HCT116 (cell line): ENCODE measurements at regions not wholly inside any gene's neighbourhood (a gene's known extent, or its start where the extent isn't known, plus 50 kb on each side); places are given as distances from the start of the nearest gene placed in this dataset.

Experiments
- ATAC-seq: fragments of 200-7000 bp; cut with Tn5 transposase; 2 replicates; pipeline ENCODE4 v1.9.1; 2020; ENCODE audit warnings: mild to moderate bottlenecking, moderate library complexity
- BruUV-seq: library from RNA; stranded (reverse); fragments of 400-500 nt; replicated peaks from 2 replicates; lab custom pipeline; 2021; lab: Mats Ljungman, UMichigan
- CTCF ChIA-PET: fragments of 300-600 bp; sonication (Branson Sonifier 250); formaldehyde crosslinking; loops from one replicate; lab custom pipeline; 2021; ENCODE audit warnings: antibody characterized with exemption; lab: Charles Lee
- POLR2A ChIA-PET: fragments of 300-600, 350-600 bp; sonication (Branson Sonifier 250); formaldehyde crosslinking; loops from one replicate; lab custom pipeline; 2021; ENCODE audit warnings: antibody characterized with exemption; lab: Charles Lee
- RAD21 ChIA-PET, 2 experiments: fragments of 300-600 bp; sonication (Branson Sonifier 250); formaldehyde crosslinking; loops; one replicate each; lab custom pipeline; 2023; ENCODE audit warnings: low total read pairs in 2 of 2; ENCODE audit not compliant: uncharacterized antibody in 2 of 2, unreplicated experiment in 2 of 2, low non-redundant PET in 1 of 2; lab: Charles Lee
- DNase-seq: peaks from one replicate; pipeline ENCODE4 v3.0.0-alpha.2; 2010; ENCODE audit warnings: low read depth, low spot score
- H2AFZ ChIP-seq: fragments of 200-600 bp; shearing (Covaris generic), sonication (generic); 2 replicates; pipeline ENCODE4 v1.6.1; 2017; ENCODE audit warnings: low read depth, mixed run types, mixed read lengths, antibody characterized with exemption, low read length; ENCODE audit not compliant: poor library complexity, severe bottlenecking
- H3K27ac ChIP-seq: 2 replicates; pipeline ENCODE4 v1.5.1; 2012; ENCODE audit warnings: low read depth, low read length
- H3K27me3 ChIP-seq: fragments of 200-600 bp; sonication (generic); 2 replicates; pipeline ENCODE4 v1.6.1; 2016; ENCODE audit warnings: mixed run types, low read length, mixed read lengths; ENCODE audit not compliant: insufficient read depth
- H3K36me3 ChIP-seq, 2 experiments: fragments of 200-500 bp in 1 of 2; fragments of 200-600 bp in 1 of 2; sonication (Bioruptor generic) in 1 of 2; sonication (generic) in 1 of 2; 2 replicates each; pipeline versions ENCODE4 v1.5.1 to v1.6.1; 2014 to 2016; ENCODE audit warnings: low read length in 2 of 2, inconsistent platforms in 1 of 2, mixed read lengths in 1 of 2, mixed run types in 1 of 2; ENCODE audit not compliant: insufficient read depth in 2 of 2, control insufficient read depth in 1 of 2
- H3K4me1 ChIP-seq, 2 experiments: fragments of 200-600 bp in 1 of 2; sonication (generic) in 1 of 2; 2 replicates each; pipeline versions ENCODE4 v1.5.1 to v1.6.1; 2012 to 2017; ENCODE audit warnings: low read length in 2 of 2, inconsistent platforms in 1 of 2, mild to moderate bottlenecking in 1 of 2, mixed read lengths in 1 of 2, mixed run types in 1 of 2, moderate library complexity in 1 of 2; ENCODE audit not compliant: insufficient read depth in 2 of 2, control insufficient read depth in 1 of 2
- H3K4me2 ChIP-seq: fragments of 200-600 bp; sonication (generic); 2 replicates; pipeline ENCODE4 v1.6.1; 2017; ENCODE audit warnings: mixed run types, low read length, mixed read lengths
- H3K4me3 ChIP-seq, 2 experiments: fragments of 200-600 bp in 1 of 2; sonication (generic) in 1 of 2; replicated peaks in 1 of 2; 2 replicates each; pipeline ENCODE4 v1.5.1; 2011 to 2016; ENCODE audit warnings: low read length in 2 of 2, control low read depth in 1 of 2, low read depth in 1 of 2, mild to moderate bottlenecking in 1 of 2, mixed read lengths in 1 of 2, mixed run types in 1 of 2
- H3K79me2 ChIP-seq: fragments of 200-600 bp; sonication (generic); 2 replicates; pipeline ENCODE4 v1.6.1; 2017; ENCODE audit warnings: mild to moderate bottlenecking, mixed run types, low read length, moderate library complexity, mixed read lengths; ENCODE audit not compliant: insufficient read depth
- H3K9ac ChIP-seq: fragments of 200-600 bp; sonication (generic); 2 replicates; pipeline ENCODE4 v1.6.1; 2016; ENCODE audit warnings: low read length, mixed read lengths
- H3K9me2 ChIP-seq: fragments of 200-600 bp; sonication (generic), shearing (Covaris generic); 2 replicates; pipeline ENCODE4 v1.6.1; 2017; ENCODE audit warnings: mixed run types, mild to moderate bottlenecking, moderate library complexity; ENCODE audit not compliant: insufficient read depth
- H3K9me3 ChIP-seq, 2 experiments: fragments of 200-500 bp in 1 of 2; fragments of 200-600 bp in 1 of 2; sonication (Bioruptor generic) in 1 of 2; sonication (generic) in 1 of 2; 2 replicates each; pipeline ENCODE4 v1.6.1; 2014 to 2017; ENCODE audit warnings: low read length in 2 of 2, mixed read lengths in 2 of 2, inconsistent platforms in 1 of 2, low read depth in 1 of 2, mild to moderate bottlenecking in 1 of 2, mixed run types in 1 of 2, moderate library complexity in 1 of 2; ENCODE audit not compliant: control insufficient read depth in 1 of 2, insufficient read depth in 1 of 2
- H4K20me1 ChIP-seq: fragments of 200-600 bp; sonication (generic), shearing (Covaris generic); 2 replicates; pipeline ENCODE4 v1.6.1; 2017; ENCODE audit warnings: mixed run types, mild to moderate bottlenecking, moderate library complexity; ENCODE audit not compliant: insufficient read depth
- CBX3 ChIP-seq: IDR thresholded peaks from 2 replicates; pipeline ENCODE4 v1.6.1; 2012; ENCODE audit warnings: low read depth
- CEBPB ChIP-seq: IDR thresholded peaks from 2 replicates; pipeline ENCODE4 v1.6.1; 2012; ENCODE audit warnings: low read depth
- EGR1 ChIP-seq: IDR thresholded peaks from 2 replicates; pipeline ENCODE4 v1.6.1; 2012; ENCODE audit warnings: low read depth
- ELF1 ChIP-seq: IDR thresholded peaks from 2 replicates; pipeline ENCODE4 v1.6.1; 2012; ENCODE audit warnings: low read depth, borderline replicate concordance
- EZH2 ChIP-seq: fragments of 200-600 bp; sonication (generic); IDR thresholded peaks from 2 replicates; pipeline ENCODE4 v1.6.1; 2017; ENCODE audit warnings: antibody characterized with exemption, mixed run types
- EZH2phosphoT487 ChIP-seq: fragments of 200-600 bp; IDR thresholded peaks from 2 replicates; pipeline ENCODE4 v1.6.1; 2018; ENCODE audit warnings: antibody characterized with exemption, borderline replicate concordance
- FOSL1 ChIP-seq: IDR thresholded peaks from 2 replicates; pipeline ENCODE4 v1.6.1; 2012; ENCODE audit warnings: low read depth
- JUND ChIP-seq: IDR thresholded peaks from 2 replicates; pipeline ENCODE4 v1.6.1; 2012
- POLR2A ChIP-seq: IDR thresholded peaks from 2 replicates; pipeline ENCODE4 v1.7.0; 2011; ENCODE audit warnings: borderline replicate concordance; ENCODE audit not compliant: insufficient read depth, insufficient read length; ENCODE audit errors: extremely low read depth
- POLR2AphosphoS5 ChIP-seq: IDR thresholded peaks from 2 replicates; pipeline ENCODE4 v1.6.1; 2011; ENCODE audit warnings: mild to moderate bottlenecking, low read depth, low read length, moderate library complexity
- RAD21 ChIP-seq: IDR thresholded peaks from 2 replicates; pipeline ENCODE4 v1.6.1; 2012; ENCODE audit warnings: low read depth, mild to moderate bottlenecking
- SP1 ChIP-seq: IDR thresholded peaks from 2 replicates; pipeline ENCODE4 v1.6.1; 2012; ENCODE audit warnings: low read depth
- SRF ChIP-seq: IDR thresholded peaks from 2 replicates; pipeline ENCODE4 v1.6.1; 2012; ENCODE audit warnings: low read depth
- YY1 ChIP-seq: IDR thresholded peaks from 2 replicates; pipeline ENCODE4 v1.6.1; 2011; ENCODE audit warnings: low read length, low read depth, moderate library complexity, mild to moderate bottlenecking; ENCODE audit not compliant: insufficient replicate concordance; ENCODE audit errors: extremely low read depth
- ZNF274 ChIP-seq: fragments of 200-500 bp; sonication (Bioruptor generic); IDR thresholded peaks from 2 replicates; pipeline ENCODE4 v1.6.1; 2014; ENCODE audit warnings: mild to moderate bottlenecking, low read depth, low read length, inconsistent platforms
- intact Hi-C: fragments of 100-400 bp; cut with micrococcal nuclease; formaldehyde crosslinking; loops from 2 replicates; pipeline ENCODE4 v1.10.0; 2022
- TF ChIP-seq, protein P1 (sequence below): IDR thresholded peaks from 2 replicates; pipeline ENCODE4 v1.6.1; 2012
- TF ChIP-seq, protein P2 (sequence below): IDR thresholded peaks from 2 replicates; pipeline ENCODE4 v1.6.1; 2012; ENCODE audit warnings: low read depth
- TF ChIP-seq, protein P3 (sequence below): IDR thresholded peaks from 2 replicates; pipeline ENCODE4 v1.6.1; 2012
- TF ChIP-seq, protein P4 (sequence below): IDR thresholded peaks from 2 replicates; pipeline ENCODE4 v1.6.1; 2011; ENCODE audit warnings: mild to moderate bottlenecking, low read length, moderate library complexity; ENCODE audit not compliant: insufficient replicate concordance; ENCODE audit errors: extremely low read depth

GRCh38 chr1:47644212-47644573 is 206.3 kb downstream of the FOXD2 start:
- DNase-seq (no peak), ATAC-seq (no peak)
- Histone ChIP-seq H3K9ac (no peak overlapping the region), H2AFZ (no peak overlapping the region), H3K79me2 (no peaks in the 10 kb centered on the region), H3K36me3 (no peaks in the 10 kb centered on the region), H4K20me1 (no peaks in the 10 kb centered on the region), H3K27me3 (peaks cover 5% of the 10 kb centered on the region; the same call in 1 of the 2 replicates), H3K9me2 (no peaks in the 10 kb centered on the region), H3K9me3 (no peaks in the 10 kb centered on the region), H3K27ac (no peak overlapping the region), H3K4me3 (no peak overlapping the region)
- ChIA-PET RAD21 (no interaction called here), POLR2A (no interaction called here), CTCF (no interaction called here)
- intact Hi-C loops: no loop called here
- no TSS peak for BruUV-seq
- TF ChIP-seq, protein P1, sequence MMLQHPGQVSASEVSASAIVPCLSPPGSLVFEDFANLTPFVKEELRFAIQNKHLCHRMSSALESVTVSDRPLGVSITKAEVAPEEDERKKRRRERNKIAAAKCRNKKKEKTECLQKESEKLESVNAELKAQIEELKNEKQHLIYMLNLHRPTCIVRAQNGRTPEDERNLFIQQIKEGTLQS: no peak
- TF ChIP-seq, protein P2, sequence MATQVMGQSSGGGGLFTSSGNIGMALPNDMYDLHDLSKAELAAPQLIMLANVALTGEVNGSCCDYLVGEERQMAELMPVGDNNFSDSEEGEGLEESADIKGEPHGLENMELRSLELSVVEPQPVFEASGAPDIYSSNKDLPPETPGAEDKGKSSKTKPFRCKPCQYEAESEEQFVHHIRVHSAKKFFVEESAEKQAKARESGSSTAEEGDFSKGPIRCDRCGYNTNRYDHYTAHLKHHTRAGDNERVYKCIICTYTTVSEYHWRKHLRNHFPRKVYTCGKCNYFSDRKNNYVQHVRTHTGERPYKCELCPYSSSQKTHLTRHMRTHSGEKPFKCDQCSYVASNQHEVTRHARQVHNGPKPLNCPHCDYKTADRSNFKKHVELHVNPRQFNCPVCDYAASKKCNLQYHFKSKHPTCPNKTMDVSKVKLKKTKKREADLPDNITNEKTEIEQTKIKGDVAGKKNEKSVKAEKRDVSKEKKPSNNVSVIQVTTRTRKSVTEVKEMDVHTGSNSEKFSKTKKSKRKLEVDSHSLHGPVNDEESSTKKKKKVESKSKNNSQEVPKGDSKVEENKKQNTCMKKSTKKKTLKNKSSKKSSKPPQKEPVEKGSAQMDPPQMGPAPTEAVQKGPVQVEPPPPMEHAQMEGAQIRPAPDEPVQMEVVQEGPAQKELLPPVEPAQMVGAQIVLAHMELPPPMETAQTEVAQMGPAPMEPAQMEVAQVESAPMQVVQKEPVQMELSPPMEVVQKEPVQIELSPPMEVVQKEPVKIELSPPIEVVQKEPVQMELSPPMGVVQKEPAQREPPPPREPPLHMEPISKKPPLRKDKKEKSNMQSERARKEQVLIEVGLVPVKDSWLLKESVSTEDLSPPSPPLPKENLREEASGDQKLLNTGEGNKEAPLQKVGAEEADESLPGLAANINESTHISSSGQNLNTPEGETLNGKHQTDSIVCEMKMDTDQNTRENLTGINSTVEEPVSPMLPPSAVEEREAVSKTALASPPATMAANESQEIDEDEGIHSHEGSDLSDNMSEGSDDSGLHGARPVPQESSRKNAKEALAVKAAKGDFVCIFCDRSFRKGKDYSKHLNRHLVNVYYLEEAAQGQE: no peak
- TF ChIP-seq POLR2A: no peak
- no peak for TF ChIP-seq CEBPB
- no peak for TF ChIP-seq JUND
- no peak for TF ChIP-seq SRF
- TF ChIP-seq, protein P3, sequence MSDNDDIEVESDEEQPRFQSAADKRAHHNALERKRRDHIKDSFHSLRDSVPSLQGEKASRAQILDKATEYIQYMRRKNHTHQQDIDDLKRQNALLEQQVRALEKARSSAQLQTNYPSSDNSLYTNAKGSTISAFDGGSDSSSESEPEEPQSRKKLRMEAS: no peak
- TF ChIP-seq EZH2: no peak
- TF ChIP-seq EZH2phosphoT487: no peak
- no peak for TF ChIP-seq EGR1
- no peak for TF ChIP-seq RAD21
- TF ChIP-seq CBX3: no peak
- TF ChIP-seq, protein P4, sequence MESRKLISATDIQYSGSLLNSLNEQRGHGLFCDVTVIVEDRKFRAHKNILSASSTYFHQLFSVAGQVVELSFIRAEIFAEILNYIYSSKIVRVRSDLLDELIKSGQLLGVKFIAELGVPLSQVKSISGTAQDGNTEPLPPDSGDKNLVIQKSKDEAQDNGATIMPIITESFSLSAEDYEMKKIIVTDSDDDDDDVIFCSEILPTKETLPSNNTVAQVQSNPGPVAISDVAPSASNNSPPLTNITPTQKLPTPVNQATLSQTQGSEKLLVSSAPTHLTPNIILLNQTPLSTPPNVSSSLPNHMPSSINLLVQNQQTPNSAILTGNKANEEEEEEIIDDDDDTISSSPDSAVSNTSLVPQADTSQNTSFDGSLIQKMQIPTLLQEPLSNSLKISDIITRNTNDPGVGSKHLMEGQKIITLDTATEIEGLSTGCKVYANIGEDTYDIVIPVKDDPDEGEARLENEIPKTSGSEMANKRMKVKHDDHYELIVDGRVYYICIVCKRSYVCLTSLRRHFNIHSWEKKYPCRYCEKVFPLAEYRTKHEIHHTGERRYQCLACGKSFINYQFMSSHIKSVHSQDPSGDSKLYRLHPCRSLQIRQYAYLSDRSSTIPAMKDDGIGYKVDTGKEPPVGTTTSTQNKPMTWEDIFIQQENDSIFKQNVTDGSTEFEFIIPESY: no peak
- no peak for TF ChIP-seq ZNF274
- no peak for TF ChIP-seq FOSL1
- no peak for TF ChIP-seq ELF1
- TF ChIP-seq POLR2AphosphoS5: no peak
- TF ChIP-seq SP1: no peak
- no peak for TF ChIP-seq YY1
- TF ChIP-seq, all 23 proteins: peak for 0
- Histone ChIP-seq H3K4me2 (no peak overlapping the region), H3K4me1 (no peaks in the 10 kb centered on the region)
